ENCODE measurements at regions not wholly inside any gene's neighbourhood (a gene's known extent, or its start where the extent isn't known, plus 50 kb on each side); places are given as distances from the start of the nearest gene placed in this dataset.
"Not testable (repeated sequence)": the region's sequence is repeated elsewhere in the genome, so short reads cannot be mapped to it uniquely, and the experiment has no call there.

DNA sequence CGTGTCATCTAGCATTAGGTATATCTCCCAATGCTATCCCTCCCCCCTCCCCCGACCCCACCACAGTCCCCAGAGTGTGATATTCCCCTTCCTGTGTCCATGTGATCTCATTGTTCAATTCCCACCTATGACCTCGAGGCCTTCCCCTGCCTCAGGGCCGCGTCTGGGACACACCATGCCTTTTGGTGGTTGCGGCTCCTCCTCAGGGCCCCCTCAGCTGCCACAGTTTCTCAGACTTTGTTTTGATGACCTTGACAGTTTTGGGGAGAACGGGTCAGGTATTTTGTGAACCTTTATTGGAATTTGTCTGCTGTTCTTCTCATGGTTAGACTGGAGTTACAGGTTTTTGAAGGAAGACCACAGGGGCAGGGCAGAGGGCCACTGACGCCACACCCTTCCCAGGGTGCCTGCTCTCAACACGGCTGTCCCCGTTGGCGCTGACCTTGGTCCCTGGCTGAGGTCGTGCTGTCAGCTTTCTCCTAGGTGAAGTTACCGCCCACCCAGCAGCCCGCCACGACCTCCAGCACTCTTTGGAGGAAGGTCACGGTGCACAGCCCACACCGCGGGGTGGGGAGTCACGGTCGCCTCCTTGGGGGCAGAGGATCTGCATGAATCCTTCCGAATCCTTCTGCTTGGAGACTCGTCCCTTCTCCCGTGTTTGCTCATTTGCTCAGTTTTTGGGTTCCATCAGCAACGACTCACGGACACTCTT is 130.5 kb downstream of the KIF26A start (continued):
- TF ChIP-seq ZNF462 (CRISPR knock-in tag; IDR thresholded peaks at IDR 0.05): no peak
- TF ChIP-seq EZH2 (IDR thresholded peaks at IDR 0.05; ENCODE audit: low read depth, unreplicated experiment): no peak
- no peak for TF ChIP-seq STAT1 (IDR thresholded peaks at IDR 0.05; ENCODE audit: unreplicated experiment)
- TF ChIP-seq ZNF331 (CRISPR knock-in tag; IDR thresholded peaks at IDR 0.05; ENCODE audit: low read depth): no peak
- TF ChIP-seq CTCF (conservative IDR thresholded peaks at IDR 0.05; ENCODE audit: low read depth in 2 of 2): no peak
- TF ChIP-seq, protein P1, sequence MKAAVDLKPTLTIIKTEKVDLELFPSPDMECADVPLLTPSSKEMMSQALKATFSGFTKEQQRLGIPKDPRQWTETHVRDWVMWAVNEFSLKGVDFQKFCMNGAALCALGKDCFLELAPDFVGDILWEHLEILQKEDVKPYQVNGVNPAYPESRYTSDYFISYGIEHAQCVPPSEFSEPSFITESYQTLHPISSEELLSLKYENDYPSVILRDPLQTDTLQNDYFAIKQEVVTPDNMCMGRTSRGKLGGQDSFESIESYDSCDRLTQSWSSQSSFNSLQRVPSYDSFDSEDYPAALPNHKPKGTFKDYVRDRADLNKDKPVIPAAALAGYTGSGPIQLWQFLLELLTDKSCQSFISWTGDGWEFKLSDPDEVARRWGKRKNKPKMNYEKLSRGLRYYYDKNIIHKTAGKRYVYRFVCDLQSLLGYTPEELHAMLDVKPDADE (IDR thresholded peaks at IDR 0.05): no peak

GRCh38 chr14:104269511-104270241 is 131.3 kb downstream of the KIF26A start:
- H3K4me1 ChIP-seq (ENCODE audit: insufficient read depth); H3K4me2 ChIP-seq; DNase-seq (ENCODE audit: low spot score); H3K9me3 Mint-ChIP-seq; H3K27ac Mint-ChIP-seq; H3K27me3 ChIP-seq (ENCODE audit: insufficient read depth); H3K9me2 ChIP-seq (ENCODE audit: insufficient read depth); H3F3A ChIP-seq (replicated peaks; ENCODE audit: low read depth); H3K79me2 ChIP-seq (replicated peaks; ENCODE audit: insufficient read depth); H3K4me3 ChIP-seq; H4K20me1 ChIP-seq (replicated peaks; ENCODE audit: insufficient read depth); H3K36me3 ChIP-seq (ENCODE audit: insufficient read depth); H3K36me3 Mint-ChIP-seq (ENCODE audit: low read depth); H3K27ac ChIP-seq (ENCODE audit: low read depth); H3K27me3 Mint-ChIP-seq (ENCODE audit: insufficient read depth, low read depth, poor library complexity); H3K4me3 Mint-ChIP-seq: not testable (repeated sequence)
- peak; percentile 30 for ATAC-seq
- H3K4me1 Mint-ChIP-seq: peaks cover 15% of the 10 kb centered on the region
- H2AFZ ChIP-seq: 0 out of 2 replicates have a peak overlapping the region, but pooled peaks have one; percentile 59

Measured in GM23338 (cell line).